KG1 (cell line): ENCODE measurements at regions not wholly inside any gene's neighbourhood (a gene's known extent, or its start where the extent isn't known, plus 50 kb on each side); places are given as distances from the start of the nearest gene placed in this dataset.
"Not testable (repeated sequence)": the region's sequence is repeated elsewhere in the genome, so short reads cannot be mapped to it uniquely, and the experiment has no call there.

Experiments used
- DNase-seq: peaks from one replicate; lab custom pipeline; 2025; lab: John Stamatoyannopoulos, UW

GRCh38 chr3:145266368-145266767, 894.6 kb downstream of the PLOD2 start:
- no peak for DNase-seq

- no peak for DNase-seq
Measured at GRCh38 chr3:145269106-145269505, 891.9 kb downstream of the PLOD2 start.

- DNase-seq: no peak
Measured at GRCh38 chr3:145272684-145273083, 888.3 kb downstream of the PLOD2 start.

- no peak for DNase-seq
Measured at GRCh38 chr3:145282505-145282904, 878.5 kb downstream of the PLOD2 start.

- no peak for DNase-seq
Measured at GRCh38 chr3:145286937-145287336, 874.0 kb downstream of the PLOD2 start.

GRCh38 chr3:145290010-145290409, 871.0 kb downstream of the PLOD2 start:
- no peak for DNase-seq

- no peak for DNase-seq
Measured at GRCh38 chr3:145294572-145294971, 866.4 kb downstream of the PLOD2 start.

GRCh38 chr3:145307272-145307671, 853.7 kb downstream of the PLOD2 start:
- DNase-seq: no peak

GRCh38 chr3:145313751-145314150, 847.2 kb downstream of the PLOD2 start:
- DNase-seq: no peak

GRCh38 chr3:145316253-145316652, 844.7 kb downstream of the PLOD2 start:
- not testable (repeated sequence) for DNase-seq

GRCh38 chr3:145326666-145327065, 834.3 kb downstream of the PLOD2 start:
- no peak for DNase-seq

- DNase-seq: not testable (repeated sequence)
Measured at GRCh38 chr3:145333427-145333826, 827.6 kb downstream of the PLOD2 start.

GRCh38 chr3:145333931-145334330, 827.1 kb downstream of the PLOD2 start:
- DNase-seq: no peak

- DNase-seq: no peak
Measured at GRCh38 chr3:145355206-145355605, 805.8 kb downstream of the PLOD2 start.

- no peak for DNase-seq
Measured at GRCh38 chr3:145357453-145357852, 803.5 kb downstream of the PLOD2 start.

- no peak for DNase-seq
Measured at GRCh38 chr3:145359040-145359439, 801.9 kb downstream of the PLOD2 start.

- no peak for DNase-seq
Measured at GRCh38 chr3:145368748-145369147, 792.2 kb downstream of the PLOD2 start.

GRCh38 chr3:145370870-145371269, 790.1 kb downstream of the PLOD2 start:
- no peak for DNase-seq

- DNase-seq: no peak
Measured at GRCh38 chr3:145377301-145377700, 783.7 kb downstream of the PLOD2 start.

- no peak for DNase-seq
Measured at GRCh38 chr3:145383416-145383815, 777.6 kb downstream of the PLOD2 start.

GRCh38 chr3:145384307-145384706, 776.7 kb downstream of the PLOD2 start:
- DNase-seq: no peak

- DNase-seq: no peak
Measured at GRCh38 chr3:145387211-145387610, 773.8 kb downstream of the PLOD2 start.

- no peak for DNase-seq
Measured at GRCh38 chr3:145395421-145395820, 765.6 kb downstream of the PLOD2 start.

- DNase-seq: no peak
Measured at GRCh38 chr3:145411605-145412004, 749.4 kb downstream of the PLOD2 start.

GRCh38 chr3:145417678-145418077, 743.3 kb downstream of the PLOD2 start:
- DNase-seq: no peak
